Esophagus muscularis mucosa (tissue), 4 donors: ENCODE measurements at regions not wholly inside any gene's neighbourhood (a gene's known extent, or its start where the extent isn't known, plus 50 kb on each side); places are given as distances from the start of the nearest gene placed in this dataset.

ENCODE experiments used
- DNase-seq: peaks from one replicate; pipeline ENCODE4 v3.0.0-alpha.2; 2017; ENCODE audit errors: extremely low spot score
- H3K27ac ChIP-seq, 4 donors: fragments of 200-600 bp; sonication (generic); replicated peaks in 1 of 4; 1 replicate in 3 of 4; 2 replicates in 1 of 4; pipeline ENCODE4 v1.5.1; 2016 to 2019; ENCODE audit warnings: mild to moderate bottlenecking in 1 of 4
- H3K27me3 ChIP-seq, 4 donors: fragments of 200-600 bp; sonication (generic); one replicate each; pipeline versions ENCODE4 v1.5.1 to v1.6.0; 2016 to 2019
- H3K36me3 ChIP-seq, 4 donors: fragments of 200-600 bp; sonication (generic); one replicate each; pipeline ENCODE4 v1.5.1; 2016 to 2019
- H3K4me1 ChIP-seq, 4 donors: fragments of 200-600 bp; sonication (generic); one replicate each; pipeline ENCODE4 v1.5.1; 2016 to 2019
- H3K4me3 ChIP-seq, 4 donors: fragments of 200-600 bp; sonication (generic); 1 replicate in 2 of 4; 2 replicates in 2 of 4; pipeline ENCODE4 v1.5.1; 2016 to 2019; ENCODE audit warnings: mild to moderate bottlenecking in 4 of 4, moderate library complexity in 1 of 4
- H3K9me3 ChIP-seq, 4 donors: fragments of 200-600 bp; sonication (generic); 1 replicate in 3 of 4; 2 replicates in 1 of 4; pipeline ENCODE4 v1.5.1; 2016 to 2019
- CTCF ChIP-seq, 3 experiments: fragments of 200-600 bp in 2 of 3; fragments of 450-650 bp in 1 of 3; sonication (generic) in 2 of 3; IDR thresholded peaks; one replicate each; pipeline ENCODE4 v1.5.1; 2017 to 2019; ENCODE audit warnings: antibody characterized with exemption in 3 of 3, mild to moderate bottlenecking in 2 of 3, moderate library complexity in 1 of 3
- EP300 ChIP-seq: sonication (generic); formaldehyde crosslinking; IDR thresholded peaks from one replicate; pipeline ENCODE4 v1.6.1; 2017; ENCODE audit warnings: antibody characterized with exemption
- POLR2A ChIP-seq: fragments of 450-650 bp; IDR thresholded peaks from one replicate; pipeline ENCODE4 v1.6.1; 2017; ENCODE audit warnings: antibody characterized with exemption, moderate library complexity, mild to moderate bottlenecking, low read depth
- POLR2AphosphoS5 ChIP-seq, 2 donors: sonication (generic); formaldehyde crosslinking; IDR thresholded peaks; one replicate each; pipeline ENCODE4 v1.6.1; 2017; ENCODE audit warnings: antibody characterized with exemption in 2 of 2
- WGBS: methylation state at CpG from one replicate; pipeline ENCODE4 v1.1.5; 2018; 5-methylcytosine and 5-hydroxymethylcytosine counted together
- intact Hi-C: fragments of 100-400 bp; cut with DNase I; formaldehyde crosslinking; loops from one replicate; pipeline ENCODE4 v1.15.1; 2023

- no peak overlapping the region for H3K27ac ChIP-seq
- no peaks in the 10 kb centered on the region for H3K36me3 ChIP-seq
- H3K9me3 ChIP-seq = peaks cover 0 to 12% (median 8%) of the 10 kb centered on the region in 4 donors
- H3K4me3 ChIP-seq = no peak overlapping the region
- peaks cover 0 to 6% (median 0%) of the 10 kb centered on the region in 4 donors for H3K4me1 ChIP-seq
- WGBS = 81% methylated on average over 3 of the region's 3 CpGs
- H3K27me3 ChIP-seq = no peaks in the 10 kb centered on the region
- TF ChIP-seq EP300 (no peak), POLR2A (no peak), POLR2AphosphoS5 (IDR thresholded peaks at IDR 0.05) (no peak), CTCF (IDR thresholded peaks at IDR 0.05) (no peak)
- intact Hi-C loops = no loop called here
- no peak for DNase-seq
Observed at GRCh38 chr5:142479854-142480519, 155.2 kb upstream of the SPRY4 start.

- Histone ChIP-seq H3K36me3 (no peaks in the 10 kb centered on the region), H3K27ac (no peak overlapping the region), H3K4me1 (peaks cover 0 to 6% (median 0%) of the 10 kb centered on the region in 4 donors), H3K27me3 (no peaks in the 10 kb centered on the region), H3K4me3 (no peak overlapping the region), H3K9me3 (peaks cover 0 to 12% (median 6%) of the 10 kb centered on the region in 4 donors)
- intact Hi-C loops = no loop called here
- no peak for DNase-seq
- TF ChIP-seq POLR2A (no peak), POLR2AphosphoS5 (IDR thresholded peaks at IDR 0.05) (no peak), EP300 (no peak), CTCF (IDR thresholded peaks at IDR 0.05) (no peak)
Observed at GRCh38 chr5:142479150-142479549, 154.3 kb upstream of the SPRY4 start.

GRCh38 chr5:142478113-142478512, 153.3 kb upstream of the SPRY4 start:
- Histone ChIP-seq H3K9me3 (peaks cover 0 to 12% (median 6%) of the 10 kb centered on the region in 4 donors), H3K36me3 (no peaks in the 10 kb centered on the region), H3K4me1 (peaks cover 0 to 6% (median 0%) of the 10 kb centered on the region in 4 donors), H3K27me3 (no peaks in the 10 kb centered on the region), H3K4me3 (no peak overlapping the region), H3K27ac (no peak overlapping the region)
- intact Hi-C loops = no loop called here
- 86% methylated on average over 1 of the region's 1 CpG for WGBS
- no peak for DNase-seq
- TF ChIP-seq POLR2AphosphoS5 (IDR thresholded peaks at IDR 0.05) (no peak), EP300 (no peak), CTCF (IDR thresholded peaks at IDR 0.05) (no peak), POLR2A (no peak)

GRCh38 chr5:142475102-142475513, 150.3 kb upstream of the SPRY4 start:
- intact Hi-C loops = no loop called here
- TF ChIP-seq POLR2A = no peak
- no peak for TF ChIP-seq POLR2AphosphoS5 (IDR thresholded peaks at IDR 0.05)
- TF ChIP-seq EP300 = no peak
- TF ChIP-seq CTCF (IDR thresholded peaks at IDR 0.05) = no peak
- WGBS = 71% methylated on average over 2 of the region's 2 CpGs
- Histone ChIP-seq H3K27me3 (no peaks in the 10 kb centered on the region), H3K27ac (no peak overlapping the region), H3K4me1 (peaks cover 0 to 6% (median 0%) of the 10 kb centered on the region in 4 donors), H3K36me3 (no peaks in the 10 kb centered on the region), H3K9me3 (peaks cover 0 to 12% (median 6%) of the 10 kb centered on the region in 4 donors), H3K4me3 (no peak overlapping the region)
- DNase-seq = no peak
